Caco-2 (cell line): ENCODE measurements at regions not wholly inside any gene's neighbourhood (a gene's known extent, or its start where the extent isn't known, plus 50 kb on each side); places are given as distances from the start of the nearest gene placed in this dataset.

Experiments used
- BruUV-seq: library from RNA; stranded (reverse); fragments of 400-500 nt; replicated peaks from 2 replicates; lab custom pipeline; 2021; lab: Mats Ljungman, UMichigan
- CTCF ChIA-PET: fragments of 300-600 bp; sonication (Branson Sonifier 250); formaldehyde crosslinking; loops from one replicate; lab custom pipeline; 2022; ENCODE audit warnings: antibody characterized with exemption; lab: Charles Lee
- POLR2A ChIA-PET: fragments of 300-600 bp; sonication (Branson Sonifier 250); formaldehyde crosslinking; loops from one replicate; lab custom pipeline; 2022; ENCODE audit warnings: antibody characterized with exemption; lab: Charles Lee
- DNase-seq, 2 experiments: peaks; one replicate each; pipeline versions ENCODE4 v3.0.0 to v3.0.0-alpha.2; 2020 to 2022
- H3K27me3 ChIP-seq: replicated peaks from 2 replicates; pipeline ENCODE4 v1.6.0; 2011; ENCODE audit warnings: low read length; ENCODE audit not compliant: control insufficient read depth, insufficient read depth
- H3K36me3 ChIP-seq: 2 replicates; pipeline ENCODE4 v1.5.1; 2011; ENCODE audit warnings: low read length; ENCODE audit not compliant: control insufficient read depth, insufficient read depth
- H3K4me1 ChIP-seq: fragments of 250-450 bp; sonication (Bioruptor Pico); 2 replicates; pipeline ENCODE4 v1.5.1; 2020; ENCODE audit warnings: mild to moderate bottlenecking
- H3K4me3 ChIP-seq: 2 replicates; pipeline ENCODE4 v1.5.1; 2011; ENCODE audit warnings: low read depth, mild to moderate bottlenecking, control low read depth, low read length
- H3K9me3 ChIP-seq: fragments of 250-450 bp; sonication (Bioruptor Pico); 2 replicates; pipeline ENCODE4 v1.5.1; 2020; ENCODE audit warnings: mild to moderate bottlenecking, moderate library complexity
- H3K27ac Mint-ChIP-seq: one replicate; pipeline ENCODE4 v1.8.0; 2022; ENCODE audit warnings: mixed read lengths; ENCODE audit not compliant: unreplicated experiment
- H3K27me3 Mint-ChIP-seq: one replicate; pipeline ENCODE4 v1.8.0; 2022; ENCODE audit warnings: mixed read lengths; ENCODE audit not compliant: insufficient read depth, unreplicated experiment
- H3K36me3 Mint-ChIP-seq: one replicate; pipeline ENCODE4 v1.8.0; 2022; ENCODE audit warnings: mild to moderate bottlenecking, mixed read lengths; ENCODE audit not compliant: insufficient read depth, unreplicated experiment
- H3K4me1 Mint-ChIP-seq: one replicate; pipeline ENCODE4 v1.8.0; 2022; ENCODE audit warnings: low read depth, mixed read lengths; ENCODE audit not compliant: unreplicated experiment
- H3K4me3 Mint-ChIP-seq: one replicate; pipeline ENCODE4 v1.8.0; 2022; ENCODE audit warnings: mild to moderate bottlenecking, moderate library complexity, mixed read lengths; ENCODE audit not compliant: unreplicated experiment
- H3K9me3 Mint-ChIP-seq: one replicate; pipeline ENCODE4 v1.8.0; 2022; ENCODE audit warnings: mixed read lengths; ENCODE audit not compliant: unreplicated experiment
- intact Hi-C: fragments of 100-400 bp; cut with micrococcal nuclease; formaldehyde crosslinking; loops from one replicate; pipeline ENCODE4 v1.10.0; 2022; ENCODE audit not compliant: unreplicated experiment
- TF ChIP-seq, protein P1 (sequence below), 2 experiments: fragments of 200-600 bp in 1 of 2; IDR thresholded peaks; 1 replicate in 1 of 2; 2 replicates in 1 of 2; pipeline versions ENCODE4 v1.5.1 to v1.8.0; 2011 to 2022; ENCODE audit warnings: antibody characterized with exemption in 1 of 2, control low read depth in 1 of 2, inconsistent platforms in 1 of 2, low read depth in 1 of 2, low read length in 1 of 2, mild to moderate bottlenecking in 1 of 2, moderate library complexity in 1 of 2; ENCODE audit not compliant: insufficient read depth in 1 of 2, severe bottlenecking in 1 of 2, unreplicated experiment in 1 of 2

DNA sequence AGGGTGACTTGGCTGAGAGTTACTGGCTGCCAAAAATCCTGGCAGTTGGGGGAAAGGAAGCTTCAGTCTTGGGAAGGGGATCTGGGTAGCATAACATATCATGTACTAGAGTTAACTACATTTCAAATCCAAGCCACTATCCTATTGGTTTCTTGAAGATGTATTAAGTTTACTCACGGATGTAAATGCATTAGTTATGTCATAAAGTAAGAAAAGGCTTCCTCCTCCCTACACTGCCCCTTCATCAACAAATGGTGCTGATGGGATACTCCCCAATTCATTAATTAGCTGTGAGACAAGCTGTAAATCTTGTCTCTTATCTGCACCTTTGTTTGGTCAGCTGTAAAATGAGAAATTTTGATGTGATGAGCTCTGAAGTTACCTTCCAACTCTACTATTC is 150.1 kb upstream of the SOX5 start:
- no peaks in the 10 kb centered on the region for H3K27me3 ChIP-seq
- ChIA-PET POLR2A (no interaction called here), CTCF (no interaction called here)
- H3K4me1 ChIP-seq, result peaks cover 8% of the 10 kb centered on the region; the same call in 1 of the 2 replicates
- no peak overlapping the region for H3K4me3 ChIP-seq
- peaks cover 5% of the 10 kb centered on the region; the same call in 1 of the 2 replicates for H3K9me3 ChIP-seq
- intact Hi-C loops, result no loop called here
- H3K36me3 ChIP-seq, result no peaks in the 10 kb centered on the region
- Mint-ChIP-seq H3K9me3 (peaks cover 17% of the 10 kb centered on the region), H3K4me1 (peaks cover 6% of the 10 kb centered on the region), H3K27me3 (no peaks in the 10 kb centered on the region), H3K27ac (no peak overlapping the region), H3K36me3 (no peaks in the 10 kb centered on the region), H3K4me3 (no peak overlapping the region)
- TF ChIP-seq, protein P1, sequence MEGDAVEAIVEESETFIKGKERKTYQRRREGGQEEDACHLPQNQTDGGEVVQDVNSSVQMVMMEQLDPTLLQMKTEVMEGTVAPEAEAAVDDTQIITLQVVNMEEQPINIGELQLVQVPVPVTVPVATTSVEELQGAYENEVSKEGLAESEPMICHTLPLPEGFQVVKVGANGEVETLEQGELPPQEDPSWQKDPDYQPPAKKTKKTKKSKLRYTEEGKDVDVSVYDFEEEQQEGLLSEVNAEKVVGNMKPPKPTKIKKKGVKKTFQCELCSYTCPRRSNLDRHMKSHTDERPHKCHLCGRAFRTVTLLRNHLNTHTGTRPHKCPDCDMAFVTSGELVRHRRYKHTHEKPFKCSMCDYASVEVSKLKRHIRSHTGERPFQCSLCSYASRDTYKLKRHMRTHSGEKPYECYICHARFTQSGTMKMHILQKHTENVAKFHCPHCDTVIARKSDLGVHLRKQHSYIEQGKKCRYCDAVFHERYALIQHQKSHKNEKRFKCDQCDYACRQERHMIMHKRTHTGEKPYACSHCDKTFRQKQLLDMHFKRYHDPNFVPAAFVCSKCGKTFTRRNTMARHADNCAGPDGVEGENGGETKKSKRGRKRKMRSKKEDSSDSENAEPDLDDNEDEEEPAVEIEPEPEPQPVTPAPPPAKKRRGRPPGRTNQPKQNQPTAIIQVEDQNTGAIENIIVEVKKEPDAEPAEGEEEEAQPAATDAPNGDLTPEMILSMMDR (IDR thresholded peaks at IDR 0.05; ENCODE audit: insufficient read depth in 1 of 2, low read depth in 1 of 2, low read length in 1 of 2, severe bottlenecking in 1 of 2, unreplicated experiment in 1 of 2), result no peak
- no peak for DNase-seq
- no TSS peak for BruUV-seq

DNA sequence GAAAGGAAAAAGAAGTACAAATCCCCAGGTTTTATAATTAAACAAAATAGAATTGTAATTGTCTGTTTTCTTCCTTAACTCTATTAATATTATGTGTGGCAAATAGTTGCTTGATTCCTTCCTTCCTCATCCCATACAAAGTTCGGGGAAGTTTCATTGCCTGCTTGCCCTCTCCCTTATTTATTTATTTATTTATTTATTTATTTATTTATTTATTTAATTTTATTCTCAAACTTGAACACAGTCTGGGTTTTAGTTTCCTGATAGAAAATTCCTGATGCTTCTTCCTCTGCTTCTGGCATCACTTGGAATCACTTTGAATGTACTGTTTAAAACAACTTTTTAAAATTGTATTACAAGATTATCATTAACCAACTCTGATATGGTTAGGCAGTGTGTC is 145.8 kb upstream of the SOX5 start:
- Mint-ChIP-seq H3K4me3 (no peak overlapping the region), H3K36me3 (no peaks in the 10 kb centered on the region), H3K9me3 (peaks cover 28% of the 10 kb centered on the region), H3K4me1 (peaks cover 6% of the 10 kb centered on the region), H3K27ac (no peak overlapping the region), H3K27me3 (no peaks in the 10 kb centered on the region)
- no peaks in the 10 kb centered on the region for H3K27me3 ChIP-seq
- BruUV-seq, result no TSS peak
- intact Hi-C loops, result no loop called here
- no peaks in the 10 kb centered on the region for H3K9me3 ChIP-seq
- H3K4me3 ChIP-seq, result no peak overlapping the region
- no peaks in the 10 kb centered on the region; the same call in 1 of the 2 replicates for H3K4me1 ChIP-seq
- CTCF ChIA-PET, result no interaction called here
- TF ChIP-seq, protein P1 (IDR thresholded peaks at IDR 0.05; ENCODE audit: insufficient read depth in 1 of 2, low read depth in 1 of 2, low read length in 1 of 2, severe bottlenecking in 1 of 2, unreplicated experiment in 1 of 2), result no peak
- POLR2A ChIA-PET, result no interaction called here
- no peaks in the 10 kb centered on the region for H3K36me3 ChIP-seq
- DNase-seq, result no peak

DNA sequence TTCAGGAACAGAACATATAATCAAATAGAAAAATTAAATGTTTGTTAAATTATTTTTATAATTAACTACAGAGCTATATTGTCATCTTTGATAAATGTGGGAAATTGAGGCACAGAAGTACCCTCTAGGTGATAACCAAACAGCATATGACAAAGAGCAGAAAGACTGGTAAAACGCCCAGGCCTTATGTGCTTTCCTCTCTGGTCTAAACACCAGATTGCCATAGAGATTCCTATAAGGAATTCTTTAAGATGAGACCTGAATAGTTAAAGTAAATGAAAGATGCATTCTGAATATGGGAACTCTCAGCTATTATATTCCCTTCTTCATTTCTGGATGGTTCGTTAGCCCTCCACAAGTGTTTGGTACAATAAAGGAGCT is 140.0 kb upstream of the SOX5 start:
- no TSS peak for BruUV-seq
- CTCF ChIA-PET, result no interaction called here

More for the DNA sequence above, 140.0 kb upstream of the SOX5 start:
- intact Hi-C loops, result no loop called here
- DNase-seq, result no peak
- Histone ChIP-seq H3K9me3 (no peaks in the 10 kb centered on the region), H3K27me3 (no peaks in the 10 kb centered on the region), H3K4me1 (peaks cover 20% of the 10 kb centered on the region), H3K36me3 (no peaks in the 10 kb centered on the region), H3K4me3 (no peak overlapping the region)
- Mint-ChIP-seq H3K4me3 (no peak overlapping the region), H3K4me1 (peaks cover 17% of the 10 kb centered on the region), H3K27me3 (no peaks in the 10 kb centered on the region), H3K36me3 (no peaks in the 10 kb centered on the region), H3K27ac (no peak overlapping the region), H3K9me3 (peaks cover 11% of the 10 kb centered on the region)
- POLR2A ChIA-PET, result no interaction called here
- TF ChIP-seq, protein P1 (IDR thresholded peaks at IDR 0.05; ENCODE audit: insufficient read depth in 1 of 2, low read depth in 1 of 2, low read length in 1 of 2, severe bottlenecking in 1 of 2, unreplicated experiment in 1 of 2), result no peak
